RCC 7860 (cell line): ENCODE measurements at regions not wholly inside any gene's neighbourhood (a gene's known extent, or its start where the extent isn't known, plus 50 kb on each side); places are given as distances from the start of the nearest gene placed in this dataset.

Source experiments
- DNase-seq: peaks from one replicate; pipeline ENCODE4 v3.0.0-alpha.2; 2015; ENCODE audit warnings: low spot score
- FAIRE-seq: peaks from 2 replicates; lab custom pipeline; 2012; peaks lifted over from hg19 to GRCh38; lab: Jason Lieb, UNC

- no peak for FAIRE-seq
- DNase-seq: no peak
These were observed 236.5 kb downstream of the NDUFA10 start for GRCh38 chr2:239788576-239789098.

DNA sequence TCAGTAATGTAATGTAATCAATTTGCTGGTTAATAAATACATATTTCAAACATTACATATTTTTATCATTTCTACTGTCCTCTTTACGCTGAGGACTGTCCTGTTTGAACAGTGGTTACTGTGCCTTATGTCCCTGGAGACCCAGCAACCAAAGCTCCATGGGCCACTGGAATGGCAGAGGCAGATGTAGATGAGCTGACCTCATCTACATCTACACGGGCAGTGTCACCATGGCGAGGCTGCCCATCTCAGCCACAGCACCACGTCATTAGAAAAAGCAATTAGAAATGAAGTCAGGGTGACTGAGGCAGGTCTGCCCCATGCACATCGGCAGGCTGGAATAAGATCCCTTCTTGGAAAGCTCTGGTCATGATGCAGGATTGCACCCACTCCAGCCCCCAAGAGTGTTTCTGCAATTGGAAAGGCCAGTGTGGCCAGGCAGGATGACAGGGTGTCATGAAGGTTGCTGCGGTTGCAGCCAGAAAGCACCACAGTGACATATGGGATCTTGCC, 237.5 kb downstream of the NDUFA10 start:
- no peak for FAIRE-seq
- no peak for DNase-seq

GRCh38 chr2:239786791-239787190, 238.4 kb downstream of the NDUFA10 start:
- DNase-seq: no peak
- no peak for FAIRE-seq

DNA sequence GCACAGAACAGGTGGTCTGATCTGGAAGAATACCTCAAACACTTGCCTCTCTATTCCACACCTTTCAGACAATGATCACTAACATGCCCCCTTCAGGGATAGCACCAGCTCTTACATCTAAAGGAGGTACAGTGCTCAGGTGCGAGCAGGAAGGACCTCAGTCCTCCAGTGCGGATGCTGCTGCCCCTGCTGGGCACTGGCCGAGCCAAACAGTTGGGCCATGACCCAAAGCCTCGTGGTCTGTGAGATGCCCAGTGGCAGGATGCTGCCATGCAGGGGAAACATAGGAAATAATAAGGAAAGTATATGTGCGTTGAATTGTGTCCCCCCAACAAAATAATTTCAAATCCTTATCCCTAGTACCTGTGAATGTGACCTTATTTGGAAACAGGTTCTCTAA, 243.7 kb downstream of the NDUFA10 start:
- no peak for FAIRE-seq
- DNase-seq: no peak

- FAIRE-seq (no peak), DNase-seq (no peak)
These were observed 244.7 kb downstream of the NDUFA10 start for GRCh38 chr2:239780236-239780994.

GRCh38 chr2:239779584-239779983, 245.6 kb downstream of the NDUFA10 start:
- FAIRE-seq (no peak), DNase-seq (no peak)

GRCh38 chr2:239778861-239779558, 246.1 kb downstream of the NDUFA10 start:
- DNase-seq: no peak
- FAIRE-seq: no peak

DNA sequence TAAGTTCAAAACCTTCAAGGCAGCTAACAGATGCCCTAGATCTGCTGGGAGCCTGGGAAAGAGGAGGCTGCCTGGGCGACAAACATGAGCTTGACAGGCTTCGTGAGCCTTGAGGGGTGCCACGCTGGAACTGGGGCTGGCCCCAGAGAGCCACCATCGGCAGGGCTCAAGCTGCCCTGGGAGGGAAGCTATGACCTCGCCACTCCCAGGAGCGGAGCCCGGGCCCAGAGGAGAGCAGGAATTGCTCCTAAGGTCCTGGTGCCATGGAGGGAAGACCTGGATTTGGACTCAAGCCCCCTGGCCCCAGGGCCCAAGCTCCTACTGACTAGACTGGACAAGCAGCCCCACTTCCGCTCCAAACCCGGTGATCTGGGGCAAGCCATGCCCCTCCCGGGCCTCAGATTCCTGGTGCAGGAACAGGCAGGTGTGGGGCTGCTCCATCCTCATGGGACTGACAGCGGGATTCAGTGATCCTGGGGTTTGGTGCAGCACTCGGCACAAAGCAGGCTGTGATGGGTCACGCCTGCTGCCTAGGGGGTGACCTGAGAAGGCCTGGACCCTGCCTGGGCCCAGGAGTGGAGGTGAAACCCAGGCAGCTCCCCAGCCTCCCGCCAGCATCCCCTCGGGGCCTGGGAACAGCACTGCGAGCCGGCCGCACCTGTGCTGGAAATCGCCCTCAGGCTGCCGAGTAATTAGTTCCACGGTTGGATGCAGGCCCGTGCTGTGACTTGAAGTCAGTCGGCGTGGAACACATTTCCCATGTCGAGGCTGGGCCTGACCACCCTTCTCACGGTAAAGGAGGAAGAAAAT, 246.9 kb downstream of the NDUFA10 start:
- DNase-seq: no peak
- FAIRE-seq: no peak

DNA sequence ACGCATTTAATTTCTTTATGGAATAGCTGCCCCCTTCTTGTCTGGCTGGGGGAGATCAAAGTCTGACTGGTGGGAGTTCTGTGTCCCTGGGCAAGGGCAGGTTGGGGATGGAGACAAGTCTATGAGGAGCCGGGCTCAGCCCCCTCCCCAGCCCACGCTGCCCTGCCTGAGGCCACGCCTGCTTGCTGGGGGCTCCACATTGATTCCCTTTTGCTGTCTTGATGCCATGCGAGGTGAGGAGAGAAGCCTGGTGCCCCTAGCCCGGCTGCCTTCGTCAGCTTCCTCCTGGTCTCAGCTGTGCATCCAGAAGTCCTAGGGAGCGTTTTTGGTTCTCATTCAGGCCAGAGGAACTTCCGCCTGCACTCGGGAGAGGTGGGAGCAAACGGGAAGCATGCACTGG, 247.9 kb downstream of the NDUFA10 start:
- FAIRE-seq (no peak), DNase-seq (no peak)

GRCh38 chr2:239776436-239777005, 248.6 kb downstream of the NDUFA10 start:
- DNase-seq (no peak), FAIRE-seq (no peak)

DNA sequence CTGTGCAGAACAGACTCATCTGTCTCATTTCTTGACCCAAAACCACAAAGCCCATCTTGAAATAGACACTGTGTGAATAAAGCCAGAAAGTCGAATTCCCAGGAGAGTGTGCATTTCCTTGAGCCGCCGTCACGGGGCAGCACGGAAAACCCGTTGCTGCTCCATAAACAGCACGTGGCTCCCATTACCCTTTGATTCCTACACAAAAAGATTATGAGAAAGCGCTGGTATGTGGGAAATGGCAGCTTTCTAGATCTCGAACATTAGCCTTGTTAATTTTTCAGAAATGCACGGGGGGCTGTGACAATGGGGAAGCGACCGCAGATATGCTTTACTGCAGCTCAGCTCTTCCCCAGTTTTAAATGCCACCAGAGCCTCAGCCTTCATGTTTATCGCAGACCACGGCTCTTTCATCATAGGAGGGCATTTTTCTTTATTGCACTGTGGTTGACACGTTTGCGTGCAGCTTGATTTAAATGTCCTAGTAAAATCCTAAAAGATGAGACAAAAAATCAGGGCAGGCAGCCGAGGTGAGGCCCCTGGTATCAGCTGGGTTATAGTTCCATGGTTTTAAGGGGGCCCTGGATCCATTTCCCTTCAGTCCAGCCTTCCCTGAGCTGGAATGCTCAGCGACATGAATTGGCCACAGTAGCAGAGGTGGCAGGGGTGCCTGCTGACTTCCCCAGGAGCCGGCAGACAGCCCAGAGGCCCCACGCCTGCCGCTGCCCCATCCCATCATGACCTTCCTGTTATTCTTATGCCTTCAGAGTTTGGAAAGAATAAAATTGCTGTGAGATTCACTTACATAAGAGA, 249.3 kb downstream of the NDUFA10 start:
- no peak for DNase-seq
- no peak for FAIRE-seq

- FAIRE-seq: no peak
These were observed 250.1 kb downstream of the NDUFA10 start for GRCh38 chr2:239774933-239775622.

DNA sequence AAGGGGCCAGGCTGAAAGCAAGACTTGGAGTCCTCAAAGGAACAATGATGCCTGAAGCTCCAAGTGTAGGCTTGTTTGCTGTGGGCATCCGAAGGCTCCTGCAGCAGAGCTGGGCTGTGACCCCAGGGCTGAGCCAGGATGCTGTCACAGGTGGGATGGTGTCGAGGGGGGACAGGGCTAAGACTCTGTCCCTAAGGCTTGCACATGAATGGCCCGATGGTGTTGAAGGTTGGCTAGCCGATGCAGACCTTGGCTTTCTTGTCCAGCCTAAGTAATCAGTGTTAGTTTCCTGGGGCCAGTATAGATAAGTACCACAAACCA, 251.0 kb downstream of the NDUFA10 start:
- FAIRE-seq (no peak), DNase-seq (no peak)

More at GRCh38 chr2:239774933-239775622, 250.1 kb downstream of the NDUFA10 start:
- DNase-seq: no peak

GRCh38 chr2:239773228-239774141, 251.7 kb downstream of the NDUFA10 start:
- FAIRE-seq (no peak), DNase-seq (no peak)

DNA sequence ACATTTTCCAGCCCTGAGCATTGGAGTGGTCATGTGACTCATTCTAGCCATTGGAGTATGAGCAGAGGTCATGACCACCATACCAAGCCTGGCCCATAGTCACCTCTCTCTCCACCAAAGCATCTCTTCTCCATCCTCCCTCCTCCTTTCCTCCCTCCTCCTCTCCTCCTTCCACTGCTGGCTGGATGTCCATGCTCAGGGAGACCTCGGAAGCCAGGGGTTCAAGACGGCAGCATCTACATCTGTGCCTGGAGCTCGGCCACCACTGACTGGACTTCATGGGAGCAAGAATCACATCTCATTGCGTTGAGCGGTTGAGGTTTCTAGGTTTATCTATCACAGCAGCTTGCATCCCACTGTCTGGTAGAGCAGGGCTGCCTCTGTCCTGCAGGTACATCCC, 252.4 kb downstream of the NDUFA10 start:
- DNase-seq: no peak
- no peak for FAIRE-seq

DNA sequence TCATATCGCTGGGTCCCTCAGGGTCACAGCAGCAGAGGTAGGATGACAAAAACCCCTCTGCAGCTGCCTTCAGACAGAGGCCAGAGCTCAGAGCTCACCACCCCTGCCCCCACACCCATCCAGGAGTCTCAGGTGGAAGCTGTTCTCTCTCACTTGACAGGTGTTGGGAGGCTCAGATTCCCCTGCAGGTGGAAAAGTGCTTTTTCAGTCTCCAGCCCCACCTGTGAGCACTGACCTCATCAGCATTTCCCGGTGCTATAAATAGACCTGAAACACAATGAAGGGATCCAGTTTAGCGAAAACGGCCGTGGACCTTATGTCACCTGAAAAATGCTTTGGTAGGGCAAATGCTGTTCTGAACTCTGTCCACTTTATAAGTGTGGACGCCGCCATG, 254.9 kb downstream of the NDUFA10 start:
- DNase-seq: no peak
- no peak for FAIRE-seq

- no peak for FAIRE-seq
- no peak for DNase-seq
These were observed 255.4 kb downstream of the NDUFA10 start for GRCh38 chr2:239769554-239770245.
